K562 (cell line): ENCODE measurements at regions not wholly inside any gene's neighbourhood (a gene's known extent, or its start where the extent isn't known, plus 50 kb on each side); places are given as distances from the start of the nearest gene placed in this dataset.

Experiments
- ATAC-seq: fragments of 200-7000 bp; cut with Tn5 transposase; 3 replicates; pipeline ENCODE4 v1.9.1; 2020; ENCODE audit warnings: moderate library complexity
- BruUV-seq: library from RNA; stranded (reverse); fragments of 400-500 nt; replicated peaks from 2 replicates; lab custom pipeline; 2021; lab: Mats Ljungman, UMichigan
- CTCF ChIA-PET: fragments of 300-600 bp; formaldehyde crosslinking; extraction: SDS; loops from one replicate; lab custom pipeline; 2021; ENCODE audit warnings: low intra/inter-chr PET ratio; lab: Yijun Ruan, JAX
- POLR2A ChIA-PET: fragments of 300-600, 350-650 bp; sonication (Branson Sonifier 250); formaldehyde crosslinking; extraction: SDS; loops from one replicate; lab custom pipeline; 2021; ENCODE audit warnings: antibody characterized with exemption, inconsistent platforms; lab: Yijun Ruan, JAX
- DNase-seq, 4 experiments: peaks; one replicate each; pipeline versions ENCODE4 v3.0.0 to v3.0.0-alpha.2; 2011 to 2018; ENCODE audit warnings: low spot score in 3 of 4, mixed read lengths in 3 of 4; ENCODE audit errors: extremely low read depth in 1 of 4
- FAIRE-seq: peaks from 2 replicates; lab custom pipeline; 2011; peaks lifted over from hg19 to GRCh38; lab: Jason Lieb, UNC
- H2AFZ ChIP-seq: 2 replicates; pipeline ENCODE4 v1.6.0; 2011; ENCODE audit warnings: low read depth, low read length, control low read depth, inconsistent platforms
- H3K27ac ChIP-seq: fragments of 200-600 bp; 3 replicates; pipeline ENCODE4 v1.8.0; 2011; ENCODE audit warnings: low read depth, mild to moderate bottlenecking, control low read depth, inconsistent platforms, low read length, moderate library complexity, mixed read lengths; ENCODE audit errors: extremely low read depth
- H3K27me3 ChIP-seq, 2 experiments: fragments of 300-600 bp in 1 of 2; 2 replicates in 1 of 2; 3 replicates in 1 of 2; pipeline versions ENCODE4 v1.6.0 to v1.8.0; 2011; ENCODE audit warnings: inconsistent platforms in 2 of 2, low read length in 2 of 2, mild to moderate bottlenecking in 1 of 2, mixed read lengths in 1 of 2, moderate library complexity in 1 of 2; ENCODE audit not compliant: control insufficient read depth in 2 of 2, insufficient read depth in 2 of 2
- H3K36me3 ChIP-seq: fragments of 300-600 bp; 3 replicates; pipeline ENCODE4 v1.8.0; 2011; ENCODE audit warnings: mild to moderate bottlenecking, low read length, inconsistent platforms; ENCODE audit not compliant: control insufficient read depth, insufficient read depth
- H3K4me1 ChIP-seq, 2 experiments: fragments of 200-600 bp in 1 of 2; replicated peaks in 1 of 2; 2 replicates in 1 of 2; 3 replicates in 1 of 2; pipeline versions ENCODE4 v1.5.1 to v1.8.0; 2011; ENCODE audit warnings: inconsistent platforms in 2 of 2, low read length in 2 of 2, mild to moderate bottlenecking in 1 of 2, mixed read lengths in 1 of 2, moderate library complexity in 1 of 2; ENCODE audit not compliant: control insufficient read depth in 2 of 2, insufficient read depth in 2 of 2
- H3K4me2 ChIP-seq: 2 replicates; pipeline ENCODE4 v1.6.1; 2011; ENCODE audit warnings: low read length, control low read depth, inconsistent platforms, mixed read lengths; ENCODE audit not compliant: insufficient read depth
- H3K4me3 ChIP-seq: fragments of 200-600 bp; sonication (generic), shearing (Covaris generic); 2 replicates; pipeline ENCODE4 v1.5.1; 2016; ENCODE audit warnings: control low read depth, inconsistent platforms
- H3K79me2 ChIP-seq: fragments of 200-600 bp; 3 replicates; pipeline ENCODE4 v1.8.0; 2011; ENCODE audit warnings: low read length, inconsistent platforms; ENCODE audit not compliant: control insufficient read depth, insufficient read depth
- H3K9ac ChIP-seq, 2 experiments: 2 replicates each; pipeline versions ENCODE4 v1.6.0 to v1.6.1; 2011; ENCODE audit warnings: low read depth in 2 of 2, low read length in 2 of 2, control low read depth in 1 of 2, inconsistent platforms in 1 of 2, mild to moderate bottlenecking in 1 of 2, mixed read lengths in 1 of 2; ENCODE audit not compliant: insufficient read depth in 1 of 2
- H3K9me1 ChIP-seq: one replicate; pipeline ENCODE4 v1.6.0; 2011; ENCODE audit warnings: inconsistent platforms, mild to moderate bottlenecking, low read length, moderate library complexity; ENCODE audit not compliant: control insufficient read depth, insufficient read depth
- H3K9me3 ChIP-seq: replicated peaks from 2 replicates; pipeline ENCODE4 v1.5.1; 2011; ENCODE audit warnings: low read depth, low read length, inconsistent platforms; ENCODE audit not compliant: control insufficient read depth, insufficient read depth
- H4K20me1 ChIP-seq: replicated peaks from 2 replicates; pipeline ENCODE4 v1.6.1; 2011; ENCODE audit warnings: low read length, inconsistent platforms, mixed read lengths; ENCODE audit not compliant: control insufficient read depth, insufficient read depth
- ARID2 ChIP-seq: fragments of 450-650 bp; IDR thresholded peaks from 2 replicates; pipeline ENCODE4 v1.6.1; 2017; ENCODE audit warnings: antibody characterized with exemption, mild to moderate bottlenecking
- CREB3 ChIP-seq: fragments of 450-650 bp; conservative IDR thresholded peaks from 2 replicates; pipeline ENCODE4 v1.6.1; 2016; ENCODE audit warnings: missing genetic modification characterization, low read depth, mild to moderate bottlenecking, missing compliant biosample characterization, moderate library complexity
- HMG20B ChIP-seq: fragments of 250-450 bp; sonication (Bioruptor Pico); IDR thresholded peaks from 2 replicates; pipeline ENCODE4 v1.5.0; 2021; ENCODE audit warnings: mild to moderate bottlenecking
- KDM2B ChIP-seq: fragments of 250-450 bp; sonication (Bioruptor Pico); IDR thresholded peaks from 2 replicates; pipeline ENCODE4 v1.8.0; 2021; ENCODE audit warnings: mild to moderate bottlenecking, moderate library complexity
- NEUROD1 ChIP-seq: fragments of 150-350 bp; IDR thresholded peaks from 2 replicates; pipeline ENCODE4 v1.6.1; 2014; ENCODE audit warnings: borderline replicate concordance, low read length, low read depth; ENCODE audit not compliant: partially characterized antibody
- POLR2G ChIP-seq: fragments of 200-400 bp; formaldehyde crosslinking; IDR thresholded peaks from 2 replicates; pipeline ENCODE4 v1.6.1; 2017; ENCODE audit warnings: low read depth, mild to moderate bottlenecking, antibody characterized with exemption, low read length, moderate library complexity
- SLC30A9 ChIP-seq: fragments of 250-450 bp; sonication (Bioruptor Pico); IDR thresholded peaks from 2 replicates; pipeline ENCODE4 v1.8.0; 2022; ENCODE audit warnings: mild to moderate bottlenecking, moderate library complexity
- SP1 ChIP-seq: sonication (generic); formaldehyde crosslinking; IDR thresholded peaks from 2 replicates; pipeline ENCODE4 v1.8.1; 2022; ENCODE audit warnings: mild to moderate bottlenecking, missing genetic modification reagents
- TCF7L2 ChIP-seq: fragments of 150-350 bp; IDR thresholded peaks from 2 replicates; pipeline ENCODE4 v1.6.1; 2016; ENCODE audit warnings: low read depth, mild to moderate bottlenecking, low read length, moderate library complexity
- UBTF ChIP-seq, 2 experiments: IDR thresholded peaks; 2 replicates each; pipeline ENCODE4 v1.6.1; 2012; ENCODE audit warnings: improper control_type of control experiment in 2 of 2, low read depth in 2 of 2, low read length in 2 of 2, borderline replicate concordance in 1 of 2
- ZFP36 ChIP-seq: fragments of 150-350 bp; IDR thresholded peaks from 2 replicates; pipeline ENCODE4 v1.6.1; 2018; ENCODE audit warnings: low read length, low read depth; ENCODE audit not compliant: partially characterized antibody
- ZNF224 ChIP-seq: sonication (generic); formaldehyde crosslinking; IDR thresholded peaks from 2 replicates; pipeline ENCODE4 v1.8.0; 2022; ENCODE audit warnings: mild to moderate bottlenecking, missing genetic modification reagents
- WGBS: fragments of 100-300 bp; shearing (Covaris generic); methylation state at CpG from one replicate; pipeline ENCODE4 v1.1.6; 2016; ENCODE audit warnings: low coverage, mixed read lengths; ENCODE audit not compliant: insufficient coverage; ENCODE audit errors: missing lambda C conversion rate; 5-methylcytosine and 5-hydroxymethylcytosine counted together
- in situ Hi-C: fragments of 300-500 bp; cut with MboI; formaldehyde crosslinking; loops from 4 replicates; pipeline ENCODE4 v1.15.0; 2018; ENCODE audit warnings: inconsistent platforms, mixed read lengths
- intact Hi-C: fragments of 100-400 bp; cut with micrococcal nuclease; formaldehyde crosslinking; loops from 2 replicates; pipeline ENCODE4 v1.14.2; 2022

- CTCF ChIA-PET: no interaction called here
Measured at GRCh38 chr10:8245814-8246142, 191.3 kb downstream of the GATA3 start.

More at GRCh38 chr10:8245814-8246142, 191.3 kb downstream of the GATA3 start:
- intact Hi-C loops: no loop called here
- H3K4me1 ChIP-seq: no peaks in the 10 kb centered on the region
- no peaks in the 10 kb centered on the region; a peak in 1 of 5 replicates for H3K27me3 ChIP-seq
- BruUV-seq: no TSS peak
- H4K20me1 ChIP-seq: no peaks in the 10 kb centered on the region
- in situ Hi-C loops: no loop called here
- no peak overlapping the region for H3K4me2 ChIP-seq
- no peak for DNase-seq
- no peaks in the 10 kb centered on the region for H3K9me3 ChIP-seq
- H3K27ac ChIP-seq: no peak overlapping the region
- no peaks in the 10 kb centered on the region for H3K9me1 ChIP-seq
- no peaks in the 10 kb centered on the region for H3K36me3 ChIP-seq
- TF ChIP-seq ZFP36 (no peak), UBTF (IDR thresholded peaks at IDR 0.05; ENCODE audit: borderline replicate concordance in 1 of 2, low read depth in 2 of 2, low read length in 2 of 2) (no peak), ZNF224 (no peak), ARID2 (no peak), HMG20B (no peak), NEUROD1 (no peak), POLR2G (no peak), SP1 (no peak), TCF7L2 (no peak), KDM2B (no peak), CREB3 (tag) (no peak), SLC30A9 (CRISPR knock-in tag) (no peak)
- TF ChIP-seq, all 486 proteins: peak for 0
- no peak overlapping the region for H3K4me3 ChIP-seq
- POLR2A ChIA-PET: no interaction called here
- ATAC-seq (no peak), FAIRE-seq (no peak)
- no peak overlapping the region for H3K9ac ChIP-seq
- no peaks in the 10 kb centered on the region for H3K79me2 ChIP-seq
- no peak overlapping the region for H2AFZ ChIP-seq
- WGBS: 0% methylated on average over 3 of the region's 3 CpGs
